ENCODE measurements at regions not wholly inside any gene's neighbourhood (a gene's known extent, or its start where the extent isn't known, plus 50 kb on each side); places are given as distances from the start of the nearest gene placed in this dataset.
A peak's percentile ranks its signal among the peaks of the same experiment; 100 is the strongest.

- DNase-seq: no peak
Observed at GRCh38 chr4:14627038-14627437, 375.2 kb upstream of the CPEB2 start.

DNA sequence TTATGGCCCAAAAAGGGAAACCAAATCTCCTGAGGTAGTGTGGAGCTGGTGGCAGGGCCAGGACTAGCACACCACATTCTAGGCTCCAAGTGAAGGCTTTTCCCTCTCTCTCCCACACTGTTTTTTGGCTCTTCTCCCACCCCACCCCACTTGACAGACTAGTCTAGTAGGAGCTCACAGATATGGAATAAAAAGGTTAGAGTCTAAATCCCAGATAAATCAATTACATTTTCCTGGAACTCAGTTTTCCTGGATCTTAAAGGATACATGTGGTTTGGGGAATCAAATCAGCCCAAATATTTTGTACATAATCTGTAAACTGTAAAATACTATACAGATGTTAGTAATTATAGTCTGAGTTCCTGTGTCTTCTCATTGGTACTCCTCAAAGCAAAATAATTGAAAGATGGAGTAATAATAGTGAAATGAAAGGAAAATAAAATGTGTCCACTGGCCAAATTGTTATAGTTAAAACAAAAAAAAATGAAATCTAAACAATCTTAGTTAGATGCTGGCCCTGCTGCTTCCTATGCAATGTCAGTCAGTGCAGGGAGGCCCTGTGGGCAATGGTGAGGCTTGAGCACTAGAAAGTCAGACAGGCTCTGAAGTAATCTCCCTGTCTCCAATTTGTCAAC is 370.4 kb upstream of the CPEB2 start:
- peak; percentile 25 to 70 (median 38) for DNase-seq

- DNase-seq: no peak
Observed at GRCh38 chr4:14636563-14636962, 365.7 kb upstream of the CPEB2 start.

GRCh38 chr4:14640476-14640875 is 361.8 kb upstream of the CPEB2 start:
- DNase-seq: no peak

- no peak for DNase-seq
Observed at GRCh38 chr4:14641871-14642270, 360.4 kb upstream of the CPEB2 start.

GRCh38 chr4:14644580-14645282 is 357.6 kb upstream of the CPEB2 start:
- no peak for DNase-seq

- DNase-seq: no peak
Observed at GRCh38 chr4:14646831-14647230, 355.4 kb upstream of the CPEB2 start.

DNA sequence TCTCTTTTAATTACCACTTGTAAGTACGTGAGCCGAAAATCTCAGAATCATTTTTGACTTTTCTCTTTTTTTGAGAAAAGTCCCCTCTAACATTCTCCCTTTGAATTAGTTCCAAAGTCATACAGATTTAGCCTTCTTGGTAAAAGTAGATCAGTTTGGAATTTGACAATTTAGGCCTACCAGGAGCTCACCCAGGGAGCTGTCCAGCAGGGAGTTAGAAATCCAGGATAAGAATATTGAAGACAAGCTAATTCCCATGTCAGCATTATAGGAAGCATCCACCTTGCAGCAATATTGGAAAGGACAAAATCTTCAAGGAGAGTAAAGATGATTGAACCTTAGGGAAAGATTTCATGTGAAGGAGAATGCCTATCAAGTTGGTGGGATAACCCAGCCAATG is 352.2 kb upstream of the CPEB2 start:
- DNase-seq: no peak

GRCh38 chr4:14652522-14652921 is 349.8 kb upstream of the CPEB2 start:
- DNase-seq: no peak

DNA sequence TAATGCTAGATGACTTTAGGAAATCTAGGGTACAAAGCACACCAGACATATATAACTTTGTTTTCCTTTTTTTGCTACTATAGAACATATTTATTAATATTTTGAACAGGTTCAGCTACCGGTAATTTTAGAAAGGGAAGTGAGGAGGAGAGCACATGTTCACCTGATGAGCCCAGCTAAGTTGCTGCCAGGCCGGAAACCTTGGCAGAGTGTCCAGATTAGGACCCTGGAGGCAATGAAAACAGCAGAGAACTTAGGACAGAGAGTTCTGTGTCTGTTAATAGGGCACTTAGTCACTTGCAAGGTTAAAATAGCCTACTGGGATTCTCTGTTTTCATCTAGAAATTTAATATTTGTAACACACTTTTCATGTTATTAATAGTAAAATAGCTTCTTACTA is 348.9 kb upstream of the CPEB2 start:
- no peak for DNase-seq

DNA sequence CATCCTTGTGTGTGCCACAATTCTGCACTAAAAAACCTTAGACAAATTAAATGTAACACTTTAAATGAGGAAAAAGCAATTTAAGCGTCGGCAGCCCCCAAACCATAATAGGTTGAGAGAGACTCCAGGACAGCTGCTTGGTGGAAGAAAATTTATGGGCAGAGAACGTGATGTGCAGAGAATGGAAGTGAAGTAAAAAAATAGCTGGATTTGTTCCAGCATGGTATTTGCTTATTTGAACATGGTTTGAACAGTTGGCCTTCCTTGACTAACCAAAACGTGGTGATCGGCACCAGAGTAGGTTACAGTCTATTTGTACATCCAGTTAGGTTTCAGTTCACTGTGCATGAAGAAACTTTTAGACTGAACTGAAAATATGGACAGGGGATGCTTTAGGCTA is 343.0 kb upstream of the CPEB2 start:
- DNase-seq: no peak

DNA sequence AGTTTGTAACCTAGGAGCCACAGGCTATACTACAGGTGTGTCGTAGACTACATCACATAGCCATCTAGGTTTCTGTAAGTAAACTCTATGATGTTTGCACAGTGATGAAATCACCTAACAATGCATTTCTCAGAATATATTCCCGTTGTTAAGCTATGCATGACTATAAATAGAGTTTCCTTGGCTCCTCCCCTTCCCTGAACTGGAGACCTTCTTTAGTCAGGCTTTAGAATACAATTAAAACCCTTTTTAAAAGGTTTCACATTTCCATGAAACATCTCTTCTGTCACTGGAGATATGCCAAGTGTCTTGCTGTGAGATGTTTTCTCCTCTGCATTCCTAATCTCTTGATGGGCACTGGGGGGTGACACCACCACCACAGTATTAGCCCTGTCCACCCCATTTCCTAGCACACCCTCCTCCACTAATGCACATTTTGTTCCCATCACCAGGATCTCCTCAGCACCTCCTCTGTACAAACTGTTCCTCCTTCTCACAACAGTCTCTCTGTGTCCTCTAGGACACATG is 334.6 kb upstream of the CPEB2 start:
- DNase-seq: no peak

GRCh38 chr4:14668296-14668695 is 334.0 kb upstream of the CPEB2 start:
- no peak for DNase-seq

GRCh38 chr4:14669371-14669770 is 332.9 kb upstream of the CPEB2 start:
- DNase-seq: no peak

GRCh38 chr4:14671146-14671545 is 331.1 kb upstream of the CPEB2 start:
- no peak for DNase-seq

- no peak for DNase-seq
Observed at GRCh38 chr4:14675279-14675985, 326.8 kb upstream of the CPEB2 start.

GRCh38 chr4:14679906-14680305 is 322.4 kb upstream of the CPEB2 start:
- DNase-seq: no peak

DNA sequence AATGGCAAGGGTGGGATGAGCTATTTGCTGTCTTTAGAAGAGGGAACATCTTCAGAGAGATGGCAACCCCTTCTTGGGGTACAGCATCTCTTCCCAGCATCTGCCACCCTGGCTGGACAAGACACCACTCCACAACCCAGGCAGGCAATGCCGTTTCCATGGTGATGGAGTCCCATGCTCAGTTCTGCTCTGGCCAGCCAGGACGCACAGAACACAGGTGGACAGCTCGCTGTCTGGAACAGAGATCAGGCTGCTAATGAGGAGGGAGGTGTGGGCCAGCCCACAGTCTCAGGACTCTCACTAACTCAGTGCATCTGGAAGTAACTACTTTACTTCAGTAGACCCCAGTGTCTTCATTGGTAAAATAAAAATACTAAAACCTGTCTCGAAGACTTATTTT is 321.0 kb upstream of the CPEB2 start:
- DNase-seq: no peak

- no peak for DNase-seq
Observed at GRCh38 chr4:14693728-14694127, 308.6 kb upstream of the CPEB2 start.

- DNase-seq: no peak
Observed at GRCh38 chr4:14695095-14695845, 307.0 kb upstream of the CPEB2 start.

DNA sequence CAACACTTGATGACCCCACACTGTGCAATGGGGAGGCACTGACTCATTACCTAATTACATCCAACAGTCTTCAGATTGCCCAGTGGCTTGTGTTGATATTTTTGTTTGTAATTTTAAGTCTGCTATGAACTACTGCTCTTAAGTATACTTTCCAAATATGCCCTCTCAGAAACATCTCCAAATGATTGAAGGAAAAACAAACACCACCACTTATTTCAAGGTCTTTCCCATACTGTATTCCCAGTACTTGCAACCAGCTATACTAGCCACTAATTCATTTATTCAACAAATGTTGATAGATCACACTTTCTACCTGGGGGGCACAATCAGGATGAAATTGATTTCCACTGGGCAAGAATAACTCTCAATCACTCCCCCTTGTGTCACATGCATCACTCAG is 302.2 kb upstream of the CPEB2 start:
- no peak for DNase-seq

DNA sequence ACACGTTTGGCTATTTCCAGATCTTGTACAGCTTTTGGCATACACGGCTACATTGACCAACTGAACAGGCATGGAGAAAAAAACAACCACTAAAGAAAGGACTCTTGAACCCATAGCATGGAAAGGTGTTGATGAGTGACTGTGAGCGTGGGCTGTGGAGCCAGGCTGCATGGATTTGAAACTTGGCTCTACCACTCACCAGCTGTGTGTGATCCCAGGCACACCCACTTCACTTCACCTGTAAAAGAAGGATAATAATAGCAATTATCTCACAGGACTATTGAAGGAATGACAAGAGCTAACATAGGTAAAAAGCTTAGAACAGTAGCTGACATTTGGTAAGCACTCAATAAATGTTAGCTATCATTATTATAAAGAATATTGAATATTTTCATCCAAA is 301.7 kb upstream of the CPEB2 start:
- no peak for DNase-seq

Data from muscle of back (tissue), 3 donors.